Stomach smooth muscle (tissue), 2 donors: ENCODE measurements at regions not wholly inside any gene's neighbourhood (a gene's known extent, or its start where the extent isn't known, plus 50 kb on each side); places are given as distances from the start of the nearest gene placed in this dataset.

Experiments
- H3K27ac ChIP-seq: one replicate; pipeline ENCODE4 v1.7.0; 2013; ENCODE audit warnings: mild to moderate bottlenecking, low read length, inconsistent platforms
- H3K27me3 ChIP-seq, 2 donors: one replicate each; pipeline ENCODE4 v1.7.0; 2013; ENCODE audit warnings: low read length in 2 of 2; ENCODE audit not compliant: insufficient read depth in 2 of 2, control insufficient read depth in 1 of 2
- H3K36me3 ChIP-seq, 2 donors: one replicate each; pipeline ENCODE4 v1.7.0; 2013; ENCODE audit warnings: low read length in 2 of 2; ENCODE audit not compliant: control insufficient read depth in 2 of 2, insufficient read depth in 2 of 2
- H3K4me1 ChIP-seq: one replicate; pipeline ENCODE4 v1.7.0; 2013; ENCODE audit warnings: low read length; ENCODE audit not compliant: control insufficient read depth, insufficient read depth
- H3K4me3 ChIP-seq, 2 donors: one replicate each; pipeline ENCODE4 v1.7.0; 2013; ENCODE audit warnings: low read length in 2 of 2
- H3K9ac ChIP-seq, 2 donors: one replicate each; pipeline ENCODE4 v1.7.0; 2013; ENCODE audit warnings: low read length in 2 of 2, mild to moderate bottlenecking in 1 of 2
- H3K9me3 ChIP-seq, 2 donors: one replicate each; pipeline ENCODE4 v1.7.0; 2013; ENCODE audit warnings: low read length in 2 of 2; ENCODE audit not compliant: control insufficient read depth in 2 of 2
- donor health status: healthy.
- donor health status: Pancreatic carcinoma.

- no peak overlapping the region for H3K4me3 ChIP-seq
- H3K36me3 ChIP-seq = no peaks in the 10 kb centered on the region
- H3K27me3 ChIP-seq = no peaks in the 10 kb centered on the region
- no peak overlapping the region for H3K27ac ChIP-seq
- H3K9me3 ChIP-seq = no peaks in the 10 kb centered on the region
- H3K9ac ChIP-seq = no peak overlapping the region
- H3K4me1 ChIP-seq = no peaks in the 10 kb centered on the region
Observed at GRCh38 chr12:28601570-28602058, 411.4 kb downstream of the CCDC91 start.

- H3K27ac ChIP-seq = no peak overlapping the region
- H3K4me1 ChIP-seq = no peaks in the 10 kb centered on the region
- H3K27me3 ChIP-seq = no peaks in the 10 kb centered on the region
Observed at GRCh38 chr12:28602786-28603185, 412.5 kb downstream of the CCDC91 start.

DNA sequence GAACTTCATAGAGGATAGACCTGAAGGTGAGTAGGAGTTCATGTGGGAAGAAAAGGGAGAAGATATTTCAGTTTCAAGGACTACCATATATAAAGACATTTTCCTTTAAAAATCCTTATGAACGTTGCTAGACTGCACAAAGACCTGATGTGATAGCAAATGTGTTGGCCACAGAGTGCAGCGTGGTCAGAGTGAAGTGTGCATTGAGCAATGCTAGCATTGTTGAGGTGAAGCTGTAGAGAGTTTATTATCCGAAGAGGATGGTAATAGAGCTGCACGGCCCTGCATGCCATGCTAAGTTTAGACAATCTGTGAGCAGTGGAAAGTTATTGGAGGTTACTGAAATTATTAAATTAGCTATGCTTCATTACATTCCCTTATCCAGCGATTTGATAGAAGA is 413.0 kb downstream of the CCDC91 start:
- no peak overlapping the region for H3K9ac ChIP-seq
- no peaks in the 10 kb centered on the region for H3K9me3 ChIP-seq
- H3K36me3 ChIP-seq = no peaks in the 10 kb centered on the region
- no peaks in the 10 kb centered on the region for H3K4me1 ChIP-seq
- H3K27me3 ChIP-seq = no peaks in the 10 kb centered on the region
- H3K4me3 ChIP-seq = no peak overlapping the region
- H3K27ac ChIP-seq = no peak overlapping the region

More at GRCh38 chr12:28602786-28603185, 412.5 kb downstream of the CCDC91 start:
- no peaks in the 10 kb centered on the region for H3K9me3 ChIP-seq
- H3K9ac ChIP-seq = no peak overlapping the region
- H3K36me3 ChIP-seq = no peaks in the 10 kb centered on the region
- H3K4me3 ChIP-seq = no peak overlapping the region

DNA sequence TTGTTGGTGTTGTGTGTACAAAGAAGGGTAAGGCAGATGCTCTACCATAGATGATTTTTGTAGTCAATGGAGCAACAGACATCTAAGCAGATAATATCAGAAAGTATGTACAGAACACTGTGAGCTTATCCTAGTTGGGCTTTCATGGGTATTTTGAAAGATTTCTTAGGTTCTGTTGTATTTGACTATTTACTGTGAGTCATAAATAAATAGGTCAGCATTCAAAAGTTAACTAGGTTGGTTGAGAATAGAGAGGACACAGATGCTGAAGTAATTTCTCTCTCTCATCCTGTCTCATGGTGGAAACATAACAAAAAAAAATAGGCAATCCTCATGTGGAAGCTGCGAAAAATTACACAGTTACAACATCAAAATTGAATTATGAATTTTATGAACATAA is 413.5 kb downstream of the CCDC91 start:
- Histone ChIP-seq H3K9ac (no peak overlapping the region), H3K36me3 (no peaks in the 10 kb centered on the region), H3K9me3 (no peaks in the 10 kb centered on the region), H3K27ac (no peak overlapping the region), H3K4me1 (no peaks in the 10 kb centered on the region), H3K4me3 (no peak overlapping the region), H3K27me3 (no peaks in the 10 kb centered on the region)

GRCh38 chr12:28604240-28604639 is 414.0 kb downstream of the CCDC91 start:
- Histone ChIP-seq H3K27ac (no peak overlapping the region), H3K4me1 (no peaks in the 10 kb centered on the region), H3K4me3 (no peak overlapping the region), H3K9ac (no peak overlapping the region), H3K36me3 (no peaks in the 10 kb centered on the region), H3K9me3 (no peaks in the 10 kb centered on the region), H3K27me3 (no peaks in the 10 kb centered on the region)

DNA sequence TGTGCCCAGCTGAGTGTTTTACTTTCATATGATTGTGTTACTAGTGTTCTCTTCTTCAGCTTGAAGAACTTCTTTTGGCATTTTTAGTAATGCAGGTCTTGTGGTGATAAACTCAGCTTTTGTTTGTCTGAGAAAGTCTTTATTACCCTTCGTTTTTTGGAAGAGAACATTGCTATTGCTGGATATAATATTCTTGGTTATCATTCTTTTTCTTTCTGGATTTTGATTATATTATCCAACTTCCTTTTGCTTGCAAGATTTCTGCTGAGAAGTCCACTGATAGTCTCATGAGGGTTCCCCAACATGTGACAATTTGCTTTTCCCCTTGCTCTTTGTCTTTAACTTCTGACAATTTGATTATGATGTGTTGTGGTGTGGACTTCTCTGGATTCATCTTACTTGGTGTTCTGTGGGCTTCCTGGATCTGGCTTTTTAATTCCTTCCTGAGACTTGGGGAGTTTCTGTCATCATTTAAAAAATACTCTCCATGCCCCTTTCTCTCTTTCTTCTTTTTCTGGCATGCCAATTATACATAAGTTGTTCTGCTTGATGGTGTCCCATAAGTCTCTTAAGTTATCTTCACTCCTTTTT is 416.8 kb downstream of the CCDC91 start:
- Histone ChIP-seq H3K9me3 (no peaks in the 10 kb centered on the region), H3K4me3 (no peak overlapping the region), H3K9ac (no peak overlapping the region), H3K27ac (no peak overlapping the region), H3K27me3 (no peaks in the 10 kb centered on the region), H3K4me1 (no peaks in the 10 kb centered on the region), H3K36me3 (no peaks in the 10 kb centered on the region)

DNA sequence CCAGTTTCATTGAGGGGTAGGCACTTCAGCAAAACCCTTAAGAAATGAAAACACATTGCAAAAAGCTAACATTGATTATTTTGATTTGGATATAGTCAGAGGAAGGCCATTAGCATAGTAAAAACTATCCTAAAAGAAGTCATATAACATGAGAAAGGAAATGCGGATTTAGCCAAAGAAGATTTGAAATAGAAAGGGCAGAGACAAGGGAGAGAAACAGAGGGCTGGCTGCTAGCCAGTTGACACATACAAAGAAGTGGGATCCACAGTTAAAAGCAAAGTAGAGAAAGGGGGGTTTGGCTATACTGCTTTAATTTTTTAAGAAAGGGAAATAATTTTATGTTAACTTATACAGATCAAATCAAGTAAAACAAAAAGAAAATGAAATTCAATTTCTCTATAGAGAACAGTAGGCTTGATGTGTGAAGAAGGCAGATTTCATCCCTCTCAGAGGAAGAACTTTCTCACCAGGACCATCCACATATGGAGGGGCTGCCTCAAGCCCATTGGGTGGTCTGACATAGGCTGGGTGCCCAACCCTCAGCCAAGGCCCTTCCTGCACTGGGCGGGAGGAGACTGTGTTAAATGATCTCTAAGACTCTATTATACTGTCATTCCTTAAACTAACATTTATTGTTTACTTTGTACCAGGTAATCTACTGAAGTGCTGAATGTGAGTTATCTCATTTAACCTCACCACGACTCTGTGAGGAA is 420.3 kb downstream of the CCDC91 start:
- H3K27me3 ChIP-seq = no peaks in the 10 kb centered on the region
- H3K36me3 ChIP-seq = no peaks in the 10 kb centered on the region
- H3K27ac ChIP-seq = no peak overlapping the region
- H3K9ac ChIP-seq = no peak overlapping the region
- no peaks in the 10 kb centered on the region for H3K9me3 ChIP-seq
- H3K4me3 ChIP-seq = no peak overlapping the region
- no peaks in the 10 kb centered on the region for H3K4me1 ChIP-seq

GRCh38 chr12:28611115-28611435 is 420.8 kb downstream of the CCDC91 start:
- no peaks in the 10 kb centered on the region for H3K36me3 ChIP-seq
- no peaks in the 10 kb centered on the region for H3K4me1 ChIP-seq
- no peak overlapping the region for H3K4me3 ChIP-seq
- H3K27me3 ChIP-seq = no peaks in the 10 kb centered on the region
- H3K27ac ChIP-seq = no peak overlapping the region
- H3K9ac ChIP-seq = no peak overlapping the region
- no peaks in the 10 kb centered on the region for H3K9me3 ChIP-seq

DNA sequence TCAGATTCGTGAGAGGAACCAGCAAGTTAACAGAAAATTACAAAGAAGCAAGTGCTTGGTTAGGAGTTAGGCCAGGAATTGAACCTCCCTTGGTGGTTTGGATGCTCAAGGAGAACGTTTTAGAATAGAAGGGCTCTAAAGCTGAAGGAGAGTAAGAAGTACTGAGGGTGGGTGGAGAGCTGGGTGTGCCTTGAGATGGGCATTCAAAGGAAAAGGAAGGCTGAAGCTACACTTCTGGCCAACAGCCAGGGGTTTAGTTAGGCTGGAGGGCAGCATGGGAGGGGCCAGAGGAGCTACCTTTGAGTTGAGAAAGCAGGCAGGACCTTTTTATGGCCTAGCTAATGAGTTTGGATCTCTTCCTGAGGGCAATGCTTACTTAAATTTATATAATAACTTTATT is 421.2 kb downstream of the CCDC91 start:
- Histone ChIP-seq H3K9me3 (no peaks in the 10 kb centered on the region), H3K4me3 (no peak overlapping the region), H3K36me3 (no peaks in the 10 kb centered on the region), H3K4me1 (no peaks in the 10 kb centered on the region), H3K27me3 (no peaks in the 10 kb centered on the region), H3K27ac (no peak overlapping the region), H3K9ac (no peak overlapping the region)

DNA sequence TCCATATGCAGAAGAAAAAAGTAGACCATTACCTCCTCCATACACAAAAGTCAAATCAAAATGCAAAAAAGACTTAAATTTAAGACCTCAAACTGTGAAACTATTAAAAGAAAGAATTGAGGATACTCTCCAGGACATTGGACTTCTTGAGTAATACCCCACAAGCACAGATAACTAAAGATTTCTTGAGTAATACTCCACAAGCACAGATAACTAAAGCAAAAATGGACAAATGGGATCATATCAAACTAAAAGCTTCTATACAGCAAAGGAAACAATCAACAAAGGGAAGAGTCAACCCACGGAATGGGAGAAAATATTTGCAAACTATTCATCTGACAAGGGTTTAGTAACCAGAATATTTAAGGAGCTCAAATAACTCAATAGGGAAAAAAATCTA is 427.9 kb downstream of the CCDC91 start:
- Histone ChIP-seq H3K4me3 (no peak overlapping the region), H3K9me3 (no peaks in the 10 kb centered on the region), H3K27ac (no peak overlapping the region), H3K27me3 (no peaks in the 10 kb centered on the region), H3K36me3 (no peaks in the 10 kb centered on the region), H3K4me1 (no peaks in the 10 kb centered on the region), H3K9ac (no peak overlapping the region)

DNA sequence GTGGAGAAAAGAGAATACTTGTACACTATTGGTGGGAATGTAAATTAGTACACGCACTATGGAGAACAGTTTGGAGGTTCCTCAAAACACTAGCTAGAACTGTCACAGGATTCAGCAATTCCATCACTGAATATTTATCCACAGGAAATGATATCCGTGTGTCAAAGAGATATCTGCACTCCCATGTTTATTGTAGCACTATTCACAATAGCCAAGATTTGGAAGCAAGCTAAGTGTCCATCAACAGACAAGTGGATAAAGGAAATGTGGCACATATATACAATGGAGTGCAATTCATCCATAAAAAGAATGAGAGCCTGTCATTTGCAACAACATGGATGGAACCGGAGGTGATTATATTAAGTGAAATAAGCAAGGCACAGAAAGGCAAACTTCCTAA is 428.5 kb downstream of the CCDC91 start:
- Histone ChIP-seq H3K9ac (no peak overlapping the region), H3K9me3 (no peaks in the 10 kb centered on the region), H3K27ac (no peak overlapping the region), H3K4me3 (no peak overlapping the region), H3K36me3 (no peaks in the 10 kb centered on the region), H3K4me1 (no peaks in the 10 kb centered on the region), H3K27me3 (no peaks in the 10 kb centered on the region)
